ENCODE measurements at regions not wholly inside any gene's neighbourhood (a gene's known extent, or its start where the extent isn't known, plus 50 kb on each side); places are given as distances from the start of the nearest gene placed in this dataset.

DNA sequence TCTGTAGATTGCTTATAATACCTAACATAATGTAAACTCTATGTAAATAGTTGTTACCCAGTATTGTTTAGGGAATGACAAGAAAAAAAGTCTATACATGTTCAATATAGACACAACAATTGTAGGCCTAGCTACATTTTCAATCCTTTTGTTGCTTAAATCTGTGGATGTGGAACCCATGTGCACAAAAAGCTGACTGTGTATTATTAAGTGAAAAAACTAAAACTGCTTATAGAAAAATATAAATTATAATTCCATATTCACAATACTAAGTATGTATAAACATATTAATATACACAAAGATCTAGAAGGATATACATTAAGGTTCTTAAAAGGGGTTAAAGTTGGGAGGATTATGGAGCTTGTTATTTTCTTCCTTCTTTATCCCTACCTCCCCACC, 188.7 kb downstream of the PIK3R1 start:
- TF ChIP-seq POLR2AphosphoS5 (IDR thresholded peaks at IDR 0.05; ENCODE audit: low read depth, low read length) (no peak), POLR2A (IDR thresholded peaks at IDR 0.05; ENCODE audit: low read depth, low read length) (no peak)

All from GM12892 (cell line).